ENCODE measurements at regions not wholly inside any gene's neighbourhood (a gene's known extent, or its start where the extent isn't known, plus 50 kb on each side); places are given as distances from the start of the nearest gene placed in this dataset.
"Not testable (repeated sequence)": the region's sequence is repeated elsewhere in the genome, so short reads cannot be mapped to it uniquely, and the experiment has no call there.

DNA sequence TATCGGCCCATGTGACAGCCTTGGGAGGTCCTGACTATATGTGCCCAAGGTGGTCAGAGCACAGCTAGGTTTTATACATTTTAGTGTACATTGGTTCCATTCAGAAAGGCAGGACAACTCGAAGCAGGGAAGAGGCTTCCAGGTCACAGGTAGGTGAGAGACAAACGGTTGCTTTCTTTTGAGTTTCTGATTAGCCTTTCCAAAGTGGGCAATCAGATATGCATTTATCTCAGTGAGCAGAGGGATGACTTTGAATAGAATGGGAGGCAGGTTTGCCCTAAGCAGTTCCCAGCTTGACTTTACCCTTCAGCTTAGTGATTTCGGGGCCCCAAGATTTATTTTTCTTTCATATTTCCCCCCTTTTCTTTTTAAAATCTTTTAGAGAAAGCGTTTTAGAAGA lies 87.6 kb upstream of the PPP2R5C start:
- 64 to 71% methylated on average over 5 of the region's 5 CpGs for WGBS, 2 donors
- intact Hi-C loops (cut with DNase I; ENCODE audit: low total_unique reads) = loop anchor here (5.0 kb wide), 1 partner anchor 1483 kb away; no protein-coding TSS in a partner anchor

GRCh38 chr14:101675835-101676234 lies 85.7 kb upstream of the PPP2R5C start:
- H3K4me3 ChIP-seq (ENCODE audit: low read depth, poor library complexity, severe bottlenecking); intact Hi-C loops (cut with DNase I; ENCODE audit: low total_unique reads); DNase-seq (ENCODE audit: low spot score in 2 of 2): not testable (repeated sequence)
- 76 to 90% methylated on average over 2 of the region's 2 CpGs for WGBS, 2 donors

More for the DNA sequence above, 87.6 kb upstream of the PPP2R5C start:
- TF ChIP-seq, protein P1, sequence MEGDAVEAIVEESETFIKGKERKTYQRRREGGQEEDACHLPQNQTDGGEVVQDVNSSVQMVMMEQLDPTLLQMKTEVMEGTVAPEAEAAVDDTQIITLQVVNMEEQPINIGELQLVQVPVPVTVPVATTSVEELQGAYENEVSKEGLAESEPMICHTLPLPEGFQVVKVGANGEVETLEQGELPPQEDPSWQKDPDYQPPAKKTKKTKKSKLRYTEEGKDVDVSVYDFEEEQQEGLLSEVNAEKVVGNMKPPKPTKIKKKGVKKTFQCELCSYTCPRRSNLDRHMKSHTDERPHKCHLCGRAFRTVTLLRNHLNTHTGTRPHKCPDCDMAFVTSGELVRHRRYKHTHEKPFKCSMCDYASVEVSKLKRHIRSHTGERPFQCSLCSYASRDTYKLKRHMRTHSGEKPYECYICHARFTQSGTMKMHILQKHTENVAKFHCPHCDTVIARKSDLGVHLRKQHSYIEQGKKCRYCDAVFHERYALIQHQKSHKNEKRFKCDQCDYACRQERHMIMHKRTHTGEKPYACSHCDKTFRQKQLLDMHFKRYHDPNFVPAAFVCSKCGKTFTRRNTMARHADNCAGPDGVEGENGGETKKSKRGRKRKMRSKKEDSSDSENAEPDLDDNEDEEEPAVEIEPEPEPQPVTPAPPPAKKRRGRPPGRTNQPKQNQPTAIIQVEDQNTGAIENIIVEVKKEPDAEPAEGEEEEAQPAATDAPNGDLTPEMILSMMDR (IDR thresholded peaks at IDR 0.05) = no peak
- no peak for TF ChIP-seq POLR2A (IDR thresholded peaks at IDR 0.05)
- no peak for DNase-seq (ENCODE audit: low spot score in 2 of 2)
- no peak overlapping the region for H3K4me3 ChIP-seq (ENCODE audit: low read depth, poor library complexity, severe bottlenecking)

GRCh38 chr14:101677912-101678327 lies 83.6 kb upstream of the PPP2R5C start:
- DNase-seq (ENCODE audit: low spot score in 2 of 2); H3K4me3 ChIP-seq (ENCODE audit: low read depth, poor library complexity, severe bottlenecking); intact Hi-C loops (cut with DNase I; ENCODE audit: low total_unique reads): not testable (repeated sequence)
- 87 to 92% methylated on average over 11 of the region's 11 CpGs for WGBS, 2 donors

DNA sequence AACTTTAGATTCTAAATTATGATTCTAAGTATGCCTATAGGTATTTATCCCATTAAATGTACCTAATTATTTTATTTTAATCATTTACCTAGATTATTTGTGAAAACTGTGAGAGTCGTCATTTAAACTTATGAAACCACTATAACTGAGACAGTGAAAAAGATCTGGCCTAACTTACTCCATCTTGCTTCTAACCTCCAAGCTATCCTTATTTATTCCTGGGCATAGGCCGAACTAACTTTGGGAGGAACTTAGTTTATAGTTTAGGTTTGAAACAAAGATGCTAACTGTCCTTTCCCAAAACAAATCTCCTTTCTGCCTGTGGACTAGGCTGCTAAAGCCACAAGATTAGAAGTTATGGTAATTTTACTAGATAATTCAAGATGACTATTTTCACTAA lies 79.7 kb upstream of the PPP2R5C start:
- 91 to 97% methylated on average over 2 of the region's 2 CpGs for WGBS, 2 donors

GRCh38 chr14:101683365-101683764 lies 78.1 kb upstream of the PPP2R5C start:
- TF ChIP-seq, protein P1 (IDR thresholded peaks at IDR 0.05) = no peak
- TF ChIP-seq POLR2A (IDR thresholded peaks at IDR 0.05) = no peak
- 75 to 77% methylated on average over 6 of the region's 6 CpGs for WGBS, 2 donors
- no peak for DNase-seq (ENCODE audit: low spot score in 2 of 2)
- no peak overlapping the region for H3K4me3 ChIP-seq (ENCODE audit: low read depth, poor library complexity, severe bottlenecking)
- intact Hi-C loops (cut with DNase I; ENCODE audit: low total_unique reads) = no loop called here

More for the DNA sequence above, 79.7 kb upstream of the PPP2R5C start:
- intact Hi-C loops (cut with DNase I; ENCODE audit: low total_unique reads) = no loop called here
- no peak overlapping the region for H3K4me3 ChIP-seq (ENCODE audit: low read depth, poor library complexity, severe bottlenecking)
- DNase-seq (ENCODE audit: low spot score in 2 of 2) = no peak
- TF ChIP-seq POLR2A (IDR thresholded peaks at IDR 0.05) = no peak

DNA sequence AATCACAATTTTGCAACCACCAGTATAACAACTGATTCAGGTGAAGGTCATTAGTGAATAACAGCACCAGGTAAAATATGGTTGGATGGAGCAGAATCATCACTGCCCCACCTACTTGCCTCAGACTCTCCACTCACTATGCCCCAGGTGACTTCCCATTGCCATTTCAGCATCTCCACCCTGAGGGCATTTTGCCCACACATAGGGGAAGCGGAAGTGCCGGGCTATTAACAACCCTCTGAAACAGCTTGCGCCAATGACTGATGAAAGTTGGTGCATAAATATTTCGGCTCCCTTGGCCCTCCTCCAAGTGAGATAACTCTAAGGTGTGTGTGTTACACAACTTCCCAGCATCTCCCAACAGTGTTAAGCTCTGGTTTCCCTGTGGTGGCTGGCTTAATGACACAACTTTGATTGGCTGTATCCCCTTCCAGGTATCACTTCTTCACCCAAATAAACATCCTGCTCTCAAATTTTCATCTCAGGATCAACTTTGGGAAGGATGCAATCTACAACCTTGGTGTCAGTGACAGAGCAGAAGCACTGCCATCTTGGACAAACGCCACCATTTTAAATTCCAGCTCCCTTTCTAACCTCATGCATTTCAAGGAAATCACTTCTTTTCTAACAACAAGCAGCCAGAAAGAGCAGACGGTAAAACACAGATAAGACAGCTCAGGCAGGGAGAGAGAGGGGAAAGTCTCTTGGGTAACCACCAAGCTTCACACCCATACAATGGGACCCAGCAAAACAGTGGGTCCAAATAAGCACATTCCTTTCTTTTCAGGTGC lies 73.6 kb upstream of the PPP2R5C start:
- intact Hi-C loops (cut with DNase I; ENCODE audit: low total_unique reads) = no loop called here
- WGBS, 2 donors = 55 to 56% methylated on average over 6 of the region's 6 CpGs
- H3K4me3 ChIP-seq (ENCODE audit: low read depth, poor library complexity, severe bottlenecking) = no peak overlapping the region
- TF ChIP-seq, protein P1 (IDR thresholded peaks at IDR 0.05) = no peak
- DNase-seq (ENCODE audit: low spot score in 2 of 2) = peak in 1 of 2 donors; percentile 76

GRCh38 chr14:101689039-101689501 lies 72.4 kb upstream of the PPP2R5C start:
- no peak overlapping the region for H3K4me3 ChIP-seq (ENCODE audit: low read depth, poor library complexity, severe bottlenecking)
- intact Hi-C loops (cut with DNase I; ENCODE audit: low total_unique reads) = no loop called here
- WGBS, 2 donors = 89 to 94% methylated on average over 18 to 24 of the region's 25 CpGs
- no peak for TF ChIP-seq POLR2A (IDR thresholded peaks at IDR 0.05)
- TF ChIP-seq, protein P1 (IDR thresholded peaks at IDR 0.05) = no peak
- peak in 1 of 2 donors; percentile 72 for DNase-seq (ENCODE audit: low spot score in 2 of 2)

DNA sequence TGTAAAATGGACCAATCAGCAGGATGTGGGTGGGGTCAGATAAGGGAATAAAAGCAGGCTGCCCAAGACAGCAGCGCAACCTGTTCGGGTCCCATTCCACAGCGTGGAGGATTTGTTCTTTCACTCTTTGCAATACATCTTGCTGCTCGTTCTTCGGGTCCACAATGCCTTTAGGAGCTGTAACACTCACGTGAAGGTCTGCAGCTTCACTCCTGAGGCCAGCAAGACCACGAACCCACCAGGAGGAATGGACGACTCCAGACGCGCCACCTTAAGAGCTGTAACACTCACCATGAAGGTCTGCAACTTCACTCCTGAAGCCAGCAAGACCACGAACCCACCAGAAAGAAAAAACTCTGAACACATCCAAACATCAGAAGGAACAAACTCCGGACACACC lies 71.5 kb upstream of the PPP2R5C start:
- DNase-seq (ENCODE audit: low spot score in 2 of 2) = peak in 1 of 2 donors; percentile 57
- WGBS, 2 donors = 90% methylated on average over 12 of the region's 12 CpGs
- intact Hi-C loops (cut with DNase I; ENCODE audit: low total_unique reads); H3K4me3 ChIP-seq (ENCODE audit: low read depth, poor library complexity, severe bottlenecking): not testable (repeated sequence)
